GM23338 (cell line): ENCODE measurements at regions not wholly inside any gene's neighbourhood (a gene's known extent, or its start where the extent isn't known, plus 50 kb on each side); places are given as distances from the start of the nearest gene placed in this dataset.

ENCODE experiments used
- ATAC-seq: fragments of 200-7000 bp; cut with Tn5 transposase; 3 replicates; pipeline ENCODE4 v1.9.1; 2020
- DNase-seq: peaks from one replicate; pipeline ENCODE4 v3.0.0-alpha.2; 2015; ENCODE audit warnings: low spot score
- H2AFZ ChIP-seq: fragments of 200-600 bp; sonication (generic); 2 replicates; pipeline ENCODE4 v1.8.0; 2016; ENCODE audit warnings: antibody characterized with exemption, mild to moderate bottlenecking, moderate library complexity
- H3F3A ChIP-seq: fragments of 200-600 bp; sonication (generic); replicated peaks from 2 replicates; pipeline ENCODE4 v1.8.0; 2017; ENCODE audit warnings: antibody characterized with exemption, mixed run types, low read depth
- H3K27ac ChIP-seq: fragments of 200-600 bp; sonication (generic); 2 replicates; pipeline ENCODE4 v1.6.1; 2016; ENCODE audit warnings: low read depth
- H3K27me3 ChIP-seq: fragments of 200-600 bp; sonication (generic); 2 replicates; pipeline ENCODE4 v1.8.0; 2016; ENCODE audit warnings: mild to moderate bottlenecking, mixed run types, moderate library complexity; ENCODE audit not compliant: insufficient read depth
- H3K36me3 ChIP-seq: fragments of 200-600 bp; sonication (generic); 2 replicates; pipeline ENCODE4 v1.8.0; 2016; ENCODE audit warnings: mild to moderate bottlenecking; ENCODE audit not compliant: insufficient read depth
- H3K4me1 ChIP-seq: fragments of 200-600 bp; sonication (generic); 2 replicates; pipeline ENCODE4 v1.8.0; 2016; ENCODE audit warnings: mild to moderate bottlenecking, moderate library complexity; ENCODE audit not compliant: insufficient read depth
- H3K4me2 ChIP-seq: fragments of 200-600 bp; sonication (generic); 2 replicates; pipeline ENCODE4 v1.7.1; 2017; ENCODE audit warnings: mixed run types
- H3K4me3 ChIP-seq: fragments of 200-600 bp; sonication (generic); 2 replicates; pipeline ENCODE4 v1.6.1; 2016; ENCODE audit warnings: mixed run types
- H3K79me2 ChIP-seq: fragments of 200-600 bp; sonication (generic); replicated peaks from 2 replicates; pipeline ENCODE4 v1.8.0; 2017; ENCODE audit warnings: mild to moderate bottlenecking; ENCODE audit not compliant: insufficient read depth
- H3K9me2 ChIP-seq: fragments of 200-600 bp; sonication (generic); 2 replicates; pipeline ENCODE4 v1.8.0; 2017; ENCODE audit not compliant: insufficient read depth
- H4K20me1 ChIP-seq: fragments of 200-600 bp; sonication (generic); replicated peaks from 2 replicates; pipeline ENCODE4 v1.8.0; 2017; ENCODE audit warnings: mild to moderate bottlenecking; ENCODE audit not compliant: insufficient read depth
- H3K27ac Mint-ChIP-seq: 2 replicates; pipeline ENCODE4 v1.8.0; 2020; ENCODE audit warnings: inconsistent platforms, mild to moderate bottlenecking, moderate library complexity, mixed read lengths
- H3K27me3 Mint-ChIP-seq: 3 replicates; pipeline ENCODE4 v1.8.0; 2022; ENCODE audit warnings: low read depth, mild to moderate bottlenecking, moderate library complexity, mixed read lengths, inconsistent platforms; ENCODE audit not compliant: insufficient read depth, poor library complexity
- H3K36me3 Mint-ChIP-seq: 3 replicates; pipeline ENCODE4 v1.8.0; 2021; ENCODE audit warnings: low read depth, mild to moderate bottlenecking, inconsistent platforms, moderate library complexity, mixed read lengths
- H3K4me1 Mint-ChIP-seq: 3 replicates; pipeline ENCODE4 v1.8.0; 2020; ENCODE audit warnings: mild to moderate bottlenecking, inconsistent platforms, mixed read lengths
- H3K4me3 Mint-ChIP-seq: 3 replicates; pipeline ENCODE4 v1.8.0; 2021; ENCODE audit warnings: moderate library complexity, mild to moderate bottlenecking, inconsistent platforms, mixed read lengths
- H3K9me3 Mint-ChIP-seq: 3 replicates; pipeline ENCODE4 v1.8.0; 2020; ENCODE audit warnings: moderate library complexity, mild to moderate bottlenecking, inconsistent platforms, mixed read lengths
- CREB1 ChIP-seq: fragments of 250-450 bp; sonication (Bioruptor Pico); IDR thresholded peaks from 2 replicates; pipeline ENCODE4 v1.5.0; 2020; ENCODE audit warnings: low read depth, mild to moderate bottlenecking, moderate library complexity
- EZH2 ChIP-seq: fragments of 200-600 bp; sonication (generic); IDR thresholded peaks from one replicate; pipeline ENCODE4 v1.8.0; 2017; ENCODE audit warnings: antibody characterized with exemption, mild to moderate bottlenecking, low read depth; ENCODE audit not compliant: unreplicated experiment
- EZH2phosphoT487 ChIP-seq: fragments of 200-600 bp; sonication (generic); IDR thresholded peaks from one replicate; pipeline ENCODE4 v1.8.1; 2018; ENCODE audit warnings: antibody characterized with exemption; ENCODE audit not compliant: unreplicated experiment
- JUNB ChIP-seq: IDR thresholded peaks from one replicate; pipeline ENCODE4 v1.6.1; 2016; ENCODE audit warnings: antibody characterized with exemption; ENCODE audit not compliant: unreplicated experiment
- POLR2AphosphoS5 ChIP-seq: IDR thresholded peaks from 2 replicates; pipeline ENCODE4 v1.6.1; 2016; ENCODE audit warnings: antibody characterized with exemption, low read depth
- STAT1 ChIP-seq: IDR thresholded peaks from one replicate; pipeline ENCODE4 v1.6.1; 2016; ENCODE audit warnings: antibody characterized with exemption; ENCODE audit not compliant: unreplicated experiment
- TF ChIP-seq, protein P1 (sequence below): fragments of 250-450 bp; sonication (Bioruptor Pico); IDR thresholded peaks from 2 replicates; pipeline ENCODE4 v1.5.0; 2020; ENCODE audit warnings: mild to moderate bottlenecking, moderate library complexity
- TF ChIP-seq, protein P2 (sequence below): IDR thresholded peaks from 2 replicates; pipeline ENCODE4 v1.6.1; 2016; ENCODE audit warnings: antibody characterized with exemption
- TF ChIP-seq, protein P3 (sequence below): IDR thresholded peaks from one replicate; pipeline ENCODE4 v1.6.1; 2018; ENCODE audit warnings: antibody characterized with exemption; ENCODE audit not compliant: unreplicated experiment

DNA sequence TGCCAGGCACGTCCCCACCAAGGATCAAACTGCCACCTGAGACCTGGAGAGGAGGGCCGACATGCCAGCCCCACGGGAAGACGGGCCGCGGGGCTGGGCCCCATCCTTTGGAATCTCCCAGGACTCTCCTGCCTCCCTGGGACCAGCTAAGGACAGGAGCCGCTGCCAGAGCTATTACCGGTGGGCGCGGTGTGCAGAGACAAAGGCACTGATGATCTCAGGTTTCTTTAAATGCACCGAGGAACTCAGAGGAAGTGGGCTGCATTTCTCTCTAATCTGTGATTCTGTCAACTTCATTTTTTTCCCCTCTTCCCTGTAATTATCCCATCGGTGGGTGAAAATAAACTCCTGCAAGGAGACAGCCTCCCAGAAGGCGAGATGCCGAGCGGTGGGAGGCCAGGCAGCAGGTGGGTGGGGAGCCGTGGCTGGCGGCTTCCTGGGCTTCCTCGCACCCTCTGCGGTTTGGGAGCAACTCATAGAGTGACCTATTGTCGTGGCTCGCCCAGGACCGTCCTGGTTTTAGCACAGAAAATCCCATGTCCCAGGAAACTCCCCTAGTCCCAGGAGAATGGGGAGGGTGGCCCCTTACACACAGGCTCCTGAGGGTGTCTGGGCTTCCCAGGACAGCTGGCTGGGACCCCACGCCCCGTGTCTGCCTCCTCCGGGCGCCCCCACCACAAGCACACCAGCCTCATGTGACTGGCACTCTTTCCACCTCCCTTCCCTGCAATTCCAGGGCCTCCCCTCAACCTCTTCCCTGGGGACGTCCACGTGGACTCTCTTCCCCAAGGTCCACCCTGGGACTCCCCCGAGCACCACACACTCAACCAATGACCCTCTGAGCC, 62.3 kb upstream of the ADRA2C start (continued):
- TF ChIP-seq, protein P1, sequence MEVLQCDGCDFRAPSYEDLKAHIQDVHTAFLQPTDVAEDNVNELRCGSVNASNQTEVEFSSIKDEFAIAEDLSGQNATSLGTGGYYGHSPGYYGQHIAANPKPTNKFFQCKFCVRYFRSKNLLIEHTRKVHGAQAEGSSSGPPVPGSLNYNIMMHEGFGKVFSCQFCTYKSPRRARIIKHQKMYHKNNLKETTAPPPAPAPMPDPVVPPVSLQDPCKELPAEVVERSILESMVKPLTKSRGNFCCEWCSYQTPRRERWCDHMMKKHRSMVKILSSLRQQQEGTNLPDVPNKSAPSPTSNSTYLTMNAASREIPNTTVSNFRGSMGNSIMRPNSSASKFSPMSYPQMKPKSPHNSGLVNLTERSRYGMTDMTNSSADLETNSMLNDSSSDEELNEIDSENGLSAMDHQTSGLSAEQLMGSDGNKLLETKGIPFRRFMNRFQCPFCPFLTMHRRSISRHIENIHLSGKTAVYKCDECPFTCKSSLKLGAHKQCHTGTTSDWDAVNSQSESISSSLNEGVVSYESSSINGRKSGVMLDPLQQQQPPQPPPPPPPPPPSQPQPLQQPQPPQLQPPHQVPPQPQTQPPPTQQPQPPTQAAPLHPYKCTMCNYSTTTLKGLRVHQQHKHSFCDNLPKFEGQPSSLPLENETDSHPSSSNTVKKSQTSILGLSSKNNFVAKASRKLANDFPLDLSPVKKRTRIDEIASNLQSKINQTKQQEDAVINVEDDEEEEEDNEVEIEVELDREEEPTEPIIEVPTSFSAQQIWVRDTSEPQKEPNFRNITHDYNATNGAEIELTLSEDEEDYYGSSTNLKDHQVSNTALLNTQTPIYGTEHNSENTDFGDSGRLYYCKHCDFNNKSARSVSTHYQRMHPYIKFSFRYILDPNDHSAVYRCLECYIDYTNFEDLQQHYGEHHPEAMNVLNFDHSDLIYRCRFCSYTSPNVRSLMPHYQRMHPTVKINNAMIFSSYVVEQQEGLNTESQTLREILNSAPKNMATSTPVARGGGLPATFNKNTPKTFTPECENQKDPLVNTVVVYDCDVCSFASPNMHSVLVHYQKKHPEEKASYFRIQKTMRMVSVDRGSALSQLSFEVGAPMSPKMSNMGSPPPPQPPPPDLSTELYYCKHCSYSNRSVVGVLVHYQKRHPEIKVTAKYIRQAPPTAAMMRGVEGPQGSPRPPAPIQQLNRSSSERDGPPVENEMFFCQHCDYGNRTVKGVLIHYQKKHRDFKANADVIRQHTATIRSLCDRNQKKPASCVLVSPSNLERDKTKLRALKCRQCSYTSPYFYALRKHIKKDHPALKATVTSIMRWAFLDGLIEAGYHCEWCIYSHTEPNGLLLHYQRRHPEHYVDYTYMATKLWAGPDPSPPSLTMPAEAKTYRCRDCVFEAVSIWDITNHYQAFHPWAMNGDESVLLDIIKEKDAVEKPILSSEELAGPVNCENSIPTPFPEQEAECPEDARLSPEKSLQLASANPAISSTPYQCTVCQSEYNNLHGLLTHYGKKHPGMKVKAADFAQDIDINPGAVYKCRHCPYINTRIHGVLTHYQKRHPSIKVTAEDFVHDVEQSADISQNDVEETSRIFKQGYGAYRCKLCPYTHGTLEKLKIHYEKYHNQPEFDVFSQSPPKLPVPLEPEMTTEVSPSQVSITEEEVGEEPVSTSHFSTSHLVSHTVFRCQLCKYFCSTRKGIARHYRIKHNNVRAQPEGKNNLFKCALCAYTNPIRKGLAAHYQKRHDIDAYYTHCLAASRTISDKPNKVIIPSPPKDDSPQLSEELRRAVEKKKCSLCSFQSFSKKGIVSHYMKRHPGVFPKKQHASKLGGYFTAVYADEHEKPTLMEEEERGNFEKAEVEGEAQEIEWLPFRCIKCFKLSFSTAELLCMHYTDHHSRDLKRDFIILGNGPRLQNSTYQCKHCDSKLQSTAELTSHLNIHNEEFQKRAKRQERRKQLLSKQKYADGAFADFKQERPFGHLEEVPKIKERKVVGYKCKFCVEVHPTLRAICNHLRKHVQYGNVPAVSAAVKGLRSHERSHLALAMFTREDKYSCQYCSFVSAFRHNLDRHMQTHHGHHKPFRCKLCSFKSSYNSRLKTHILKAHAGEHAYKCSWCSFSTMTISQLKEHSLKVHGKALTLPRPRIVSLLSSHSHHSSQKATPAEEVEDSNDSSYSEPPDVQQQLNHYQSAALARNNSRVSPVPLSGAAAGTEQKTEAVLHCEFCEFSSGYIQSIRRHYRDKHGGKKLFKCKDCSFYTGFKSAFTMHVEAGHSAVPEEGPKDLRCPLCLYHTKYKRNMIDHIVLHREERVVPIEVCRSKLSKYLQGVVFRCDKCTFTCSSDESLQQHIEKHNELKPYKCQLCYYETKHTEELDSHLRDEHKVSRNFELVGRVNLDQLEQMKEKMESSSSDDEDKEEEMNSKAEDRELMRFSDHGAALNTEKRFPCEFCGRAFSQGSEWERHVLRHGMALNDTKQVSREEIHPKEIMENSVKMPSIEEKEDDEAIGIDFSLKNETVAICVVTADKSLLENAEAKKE: no peak
- no peak for TF ChIP-seq EZH2
- TF ChIP-seq JUNB: no peak
- TF ChIP-seq POLR2AphosphoS5: no peak
- TF ChIP-seq, protein P2, sequence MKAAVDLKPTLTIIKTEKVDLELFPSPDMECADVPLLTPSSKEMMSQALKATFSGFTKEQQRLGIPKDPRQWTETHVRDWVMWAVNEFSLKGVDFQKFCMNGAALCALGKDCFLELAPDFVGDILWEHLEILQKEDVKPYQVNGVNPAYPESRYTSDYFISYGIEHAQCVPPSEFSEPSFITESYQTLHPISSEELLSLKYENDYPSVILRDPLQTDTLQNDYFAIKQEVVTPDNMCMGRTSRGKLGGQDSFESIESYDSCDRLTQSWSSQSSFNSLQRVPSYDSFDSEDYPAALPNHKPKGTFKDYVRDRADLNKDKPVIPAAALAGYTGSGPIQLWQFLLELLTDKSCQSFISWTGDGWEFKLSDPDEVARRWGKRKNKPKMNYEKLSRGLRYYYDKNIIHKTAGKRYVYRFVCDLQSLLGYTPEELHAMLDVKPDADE: no peak

DNA sequence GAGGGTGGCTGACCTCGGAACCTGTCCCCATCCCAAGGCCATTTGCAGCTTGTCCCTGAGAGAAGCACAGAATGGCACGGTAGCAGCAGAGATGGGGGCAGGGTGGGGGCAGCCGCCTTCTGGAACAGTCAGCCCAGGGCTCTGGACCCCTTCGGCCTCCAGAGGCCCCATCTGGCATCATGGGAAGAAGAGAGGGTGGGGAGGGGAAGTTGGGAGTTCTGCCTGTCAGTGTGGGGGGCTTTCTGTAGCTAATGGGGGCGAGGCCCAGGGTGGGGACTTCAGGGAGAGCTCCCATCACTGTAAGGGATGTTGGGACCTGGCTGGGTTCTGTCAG, 62.9 kb upstream of the ADRA2C start:
- no peaks in the 10 kb centered on the region for H3K36me3 ChIP-seq
- H3K27me3 ChIP-seq: no peaks in the 10 kb centered on the region
- H3K4me3 ChIP-seq: no peak overlapping the region
- Mint-ChIP-seq H3K4me1 (peaks cover 15% of the 10 kb centered on the region), H3K27me3 (peaks cover 6% of the 10 kb centered on the region), H3K27ac (no peak overlapping the region), H3K4me3 (no peak overlapping the region), H3K36me3 (no peaks in the 10 kb centered on the region), H3K9me3 (no peaks in the 10 kb centered on the region; the same call in 1 of the 3 replicates)
- H3K27ac ChIP-seq: no peak overlapping the region
- H4K20me1 ChIP-seq: no peaks in the 10 kb centered on the region
- H3K79me2 ChIP-seq: no peaks in the 10 kb centered on the region
- no peaks in the 10 kb centered on the region for H3F3A ChIP-seq
- TF ChIP-seq EZH2phosphoT487 (no peak), CREB1 (CRISPR knock-in tag) (no peak), STAT1 (no peak)
- TF ChIP-seq, protein P2: no peak
- TF ChIP-seq, protein P3, sequence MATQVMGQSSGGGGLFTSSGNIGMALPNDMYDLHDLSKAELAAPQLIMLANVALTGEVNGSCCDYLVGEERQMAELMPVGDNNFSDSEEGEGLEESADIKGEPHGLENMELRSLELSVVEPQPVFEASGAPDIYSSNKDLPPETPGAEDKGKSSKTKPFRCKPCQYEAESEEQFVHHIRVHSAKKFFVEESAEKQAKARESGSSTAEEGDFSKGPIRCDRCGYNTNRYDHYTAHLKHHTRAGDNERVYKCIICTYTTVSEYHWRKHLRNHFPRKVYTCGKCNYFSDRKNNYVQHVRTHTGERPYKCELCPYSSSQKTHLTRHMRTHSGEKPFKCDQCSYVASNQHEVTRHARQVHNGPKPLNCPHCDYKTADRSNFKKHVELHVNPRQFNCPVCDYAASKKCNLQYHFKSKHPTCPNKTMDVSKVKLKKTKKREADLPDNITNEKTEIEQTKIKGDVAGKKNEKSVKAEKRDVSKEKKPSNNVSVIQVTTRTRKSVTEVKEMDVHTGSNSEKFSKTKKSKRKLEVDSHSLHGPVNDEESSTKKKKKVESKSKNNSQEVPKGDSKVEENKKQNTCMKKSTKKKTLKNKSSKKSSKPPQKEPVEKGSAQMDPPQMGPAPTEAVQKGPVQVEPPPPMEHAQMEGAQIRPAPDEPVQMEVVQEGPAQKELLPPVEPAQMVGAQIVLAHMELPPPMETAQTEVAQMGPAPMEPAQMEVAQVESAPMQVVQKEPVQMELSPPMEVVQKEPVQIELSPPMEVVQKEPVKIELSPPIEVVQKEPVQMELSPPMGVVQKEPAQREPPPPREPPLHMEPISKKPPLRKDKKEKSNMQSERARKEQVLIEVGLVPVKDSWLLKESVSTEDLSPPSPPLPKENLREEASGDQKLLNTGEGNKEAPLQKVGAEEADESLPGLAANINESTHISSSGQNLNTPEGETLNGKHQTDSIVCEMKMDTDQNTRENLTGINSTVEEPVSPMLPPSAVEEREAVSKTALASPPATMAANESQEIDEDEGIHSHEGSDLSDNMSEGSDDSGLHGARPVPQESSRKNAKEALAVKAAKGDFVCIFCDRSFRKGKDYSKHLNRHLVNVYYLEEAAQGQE: no peak
- DNase-seq (no peak), ATAC-seq (no peak)
- H2AFZ ChIP-seq: no peak overlapping the region
- no peak overlapping the region for H3K4me2 ChIP-seq
- no peaks in the 10 kb centered on the region for H3K9me2 ChIP-seq
- peaks cover 6% of the 10 kb centered on the region; the same call in 1 of the 2 replicates for H3K4me1 ChIP-seq
